ENCODE measurements at regions not wholly inside any gene's neighbourhood (a gene's known extent, or its start where the extent isn't known, plus 50 kb on each side); places are given as distances from the start of the nearest gene placed in this dataset.

DNA sequence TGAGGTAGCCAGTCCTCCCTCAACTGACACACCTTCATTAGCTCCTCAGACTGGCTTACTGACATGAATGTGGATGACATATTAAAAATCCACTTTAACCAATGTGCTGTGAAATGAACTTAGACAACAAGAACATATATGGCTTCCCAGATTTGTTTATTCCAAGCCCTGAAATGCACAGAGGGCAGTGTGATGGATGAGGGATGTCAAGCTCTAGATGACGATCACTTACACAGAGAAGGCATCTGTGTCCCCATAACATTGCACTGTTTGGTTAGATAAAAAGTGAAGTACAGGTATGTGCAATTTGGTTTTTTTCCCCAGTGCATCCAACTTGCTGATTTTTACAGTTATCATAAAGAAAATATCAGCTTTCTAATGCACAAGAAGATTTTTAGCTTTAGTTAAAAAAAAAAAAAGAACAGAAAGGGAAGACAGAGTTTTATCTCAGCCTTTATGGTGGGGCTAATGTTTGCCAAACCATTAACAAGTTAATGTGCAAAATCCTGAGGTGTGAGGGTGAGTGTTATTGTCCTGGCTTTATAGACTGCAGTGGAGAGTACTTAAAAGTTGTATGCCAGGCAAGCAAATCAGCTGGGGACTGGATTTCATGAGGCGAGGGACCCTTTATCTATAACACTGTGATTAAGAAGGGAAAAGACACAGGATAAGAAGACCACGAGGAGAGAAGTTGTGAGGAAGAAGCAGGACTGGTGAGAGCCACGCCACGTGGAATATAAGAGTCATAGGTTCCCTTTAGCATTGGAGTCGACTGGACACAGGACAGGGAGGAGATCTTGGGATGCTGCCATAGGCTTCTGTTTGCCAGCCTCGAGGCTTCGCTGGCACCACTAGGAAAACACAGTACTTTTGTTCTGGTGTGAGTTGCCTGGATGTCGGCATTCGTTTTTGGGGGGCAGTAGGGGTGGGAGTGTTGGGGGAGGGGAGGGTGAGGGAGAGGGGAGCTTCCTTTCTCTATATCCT lies 90.0 kb upstream of the BACH2 start:
- DNase-seq (no peak), ATAC-seq (no peak)
- H3K4me3 ChIP-seq = no peak overlapping the region
- H3K9me3 ChIP-seq = no peaks in the 10 kb centered on the region
- H3K36me3 ChIP-seq = no peaks in the 10 kb centered on the region
- no peaks in the 10 kb centered on the region for H3K4me1 ChIP-seq
- TF ChIP-seq, protein P1, sequence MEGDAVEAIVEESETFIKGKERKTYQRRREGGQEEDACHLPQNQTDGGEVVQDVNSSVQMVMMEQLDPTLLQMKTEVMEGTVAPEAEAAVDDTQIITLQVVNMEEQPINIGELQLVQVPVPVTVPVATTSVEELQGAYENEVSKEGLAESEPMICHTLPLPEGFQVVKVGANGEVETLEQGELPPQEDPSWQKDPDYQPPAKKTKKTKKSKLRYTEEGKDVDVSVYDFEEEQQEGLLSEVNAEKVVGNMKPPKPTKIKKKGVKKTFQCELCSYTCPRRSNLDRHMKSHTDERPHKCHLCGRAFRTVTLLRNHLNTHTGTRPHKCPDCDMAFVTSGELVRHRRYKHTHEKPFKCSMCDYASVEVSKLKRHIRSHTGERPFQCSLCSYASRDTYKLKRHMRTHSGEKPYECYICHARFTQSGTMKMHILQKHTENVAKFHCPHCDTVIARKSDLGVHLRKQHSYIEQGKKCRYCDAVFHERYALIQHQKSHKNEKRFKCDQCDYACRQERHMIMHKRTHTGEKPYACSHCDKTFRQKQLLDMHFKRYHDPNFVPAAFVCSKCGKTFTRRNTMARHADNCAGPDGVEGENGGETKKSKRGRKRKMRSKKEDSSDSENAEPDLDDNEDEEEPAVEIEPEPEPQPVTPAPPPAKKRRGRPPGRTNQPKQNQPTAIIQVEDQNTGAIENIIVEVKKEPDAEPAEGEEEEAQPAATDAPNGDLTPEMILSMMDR (IDR thresholded peaks at IDR 0.05) = no peak
- intact Hi-C loops (cut with DNase I) = no loop called here
- no peak overlapping the region for H3K27ac ChIP-seq
- H3K27me3 ChIP-seq = peaks cover 5 to 7% of the 10 kb centered on the region in 2 donors

DNA sequence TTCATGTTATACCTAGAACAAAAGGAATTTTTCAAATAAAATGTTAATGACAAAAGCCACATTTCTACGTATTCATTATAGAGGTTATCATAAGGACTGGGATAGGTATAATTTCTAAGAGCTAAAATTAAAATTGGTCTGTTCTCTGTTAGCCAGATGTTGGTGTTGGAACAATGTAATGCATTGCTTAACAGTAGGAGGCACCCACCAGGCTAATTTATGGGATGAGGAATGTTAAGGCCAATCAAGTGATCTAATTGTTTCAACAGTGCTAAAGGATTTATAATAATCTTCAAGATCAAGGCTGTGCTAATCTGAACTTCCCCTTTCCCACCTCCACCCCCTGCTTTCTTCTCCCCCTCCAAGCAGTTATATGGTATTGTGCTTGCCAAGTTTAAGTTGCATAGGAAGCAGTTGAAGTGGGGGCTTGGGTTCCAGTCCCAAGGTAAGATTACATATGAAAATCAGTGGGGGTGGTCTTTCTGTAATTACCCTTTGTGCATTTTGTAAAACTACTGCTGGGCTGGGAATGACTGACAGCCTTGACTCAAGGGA lies 89.2 kb upstream of the BACH2 start:
- Histone ChIP-seq H3K36me3 (no peaks in the 10 kb centered on the region), H3K4me1 (no peaks in the 10 kb centered on the region), H3K9me3 (no peaks in the 10 kb centered on the region), H3K27ac (no peak overlapping the region), H3K27me3 (peaks cover 5 to 15% of the 10 kb centered on the region in 2 donors), H3K4me3 (no peak overlapping the region)
- DNase-seq = no peak
- intact Hi-C loops (cut with DNase I) = no loop called here
- TF ChIP-seq, protein P1 (IDR thresholded peaks at IDR 0.05) = no peak
- no peak for ATAC-seq

DNA sequence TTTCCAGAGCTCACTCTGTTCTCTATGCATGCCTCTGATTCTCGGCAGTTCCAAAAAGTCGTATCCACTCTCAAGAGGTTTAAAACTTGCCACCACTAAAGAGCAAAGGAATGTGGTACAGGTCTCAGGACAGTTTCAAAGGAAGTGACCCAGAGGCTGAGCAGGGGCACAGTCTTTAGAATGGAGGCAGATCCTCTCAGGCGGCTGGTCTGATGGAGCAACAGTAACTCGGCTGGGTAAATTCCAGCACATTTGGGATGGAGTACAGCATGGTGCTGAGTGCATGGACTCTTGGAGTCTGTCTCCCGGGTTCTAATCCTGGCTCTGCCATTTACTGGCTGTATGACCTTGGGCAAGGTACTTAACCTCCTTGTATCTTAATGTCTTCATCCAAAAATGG lies 88.1 kb upstream of the BACH2 start:
- Histone ChIP-seq H3K4me1 (no peaks in the 10 kb centered on the region), H3K9me3 (no peaks in the 10 kb centered on the region), H3K27ac (no peak overlapping the region), H3K36me3 (no peaks in the 10 kb centered on the region), H3K27me3 (peaks cover 5 to 16% of the 10 kb centered on the region in 2 donors), H3K4me3 (no peak overlapping the region)
- TF ChIP-seq, protein P1 (IDR thresholded peaks at IDR 0.05) = no peak
- ATAC-seq (no peak), DNase-seq (no peak)
- intact Hi-C loops (cut with DNase I) = no loop called here

DNA sequence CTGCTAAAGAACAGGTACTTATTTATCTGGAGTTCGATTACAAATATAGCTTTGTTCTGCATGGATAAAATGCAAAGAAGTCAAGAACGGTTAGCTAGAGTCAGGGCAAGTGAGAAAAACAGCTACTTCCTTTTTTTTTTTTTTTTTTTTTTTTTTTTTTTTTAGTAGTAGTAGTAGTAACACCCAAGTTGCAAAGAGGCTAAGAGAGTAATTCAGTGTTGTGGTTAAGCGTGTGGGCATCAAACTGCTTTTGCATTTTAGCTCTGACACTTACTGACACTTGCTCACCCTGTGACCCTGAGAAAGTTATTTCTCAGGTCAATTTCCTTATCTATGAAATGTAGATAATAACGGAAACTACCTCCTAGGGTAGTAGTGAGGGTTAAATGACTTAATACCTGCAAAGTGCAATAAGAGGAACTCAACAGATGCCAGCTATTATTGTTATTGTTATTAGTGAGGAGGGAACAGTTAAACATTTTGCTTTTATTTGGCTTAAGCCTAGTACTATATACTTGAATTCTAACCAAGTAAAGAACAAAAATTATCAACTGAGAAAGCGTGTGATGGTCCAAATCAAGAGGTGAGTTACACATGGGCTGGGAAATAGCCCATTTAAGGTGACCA lies 86.7 kb upstream of the BACH2 start:
- Histone ChIP-seq H3K27ac (no peak overlapping the region), H3K4me3 (no peak overlapping the region), H3K36me3 (no peaks in the 10 kb centered on the region), H3K9me3 (no peaks in the 10 kb centered on the region), H3K27me3 (peaks cover 5 to 16% of the 10 kb centered on the region in 2 donors), H3K4me1 (no peaks in the 10 kb centered on the region)
- TF ChIP-seq, protein P1 (IDR thresholded peaks at IDR 0.05) = no peak
- ATAC-seq (no peak), DNase-seq (no peak)
- intact Hi-C loops (cut with DNase I) = no loop called here

DNA sequence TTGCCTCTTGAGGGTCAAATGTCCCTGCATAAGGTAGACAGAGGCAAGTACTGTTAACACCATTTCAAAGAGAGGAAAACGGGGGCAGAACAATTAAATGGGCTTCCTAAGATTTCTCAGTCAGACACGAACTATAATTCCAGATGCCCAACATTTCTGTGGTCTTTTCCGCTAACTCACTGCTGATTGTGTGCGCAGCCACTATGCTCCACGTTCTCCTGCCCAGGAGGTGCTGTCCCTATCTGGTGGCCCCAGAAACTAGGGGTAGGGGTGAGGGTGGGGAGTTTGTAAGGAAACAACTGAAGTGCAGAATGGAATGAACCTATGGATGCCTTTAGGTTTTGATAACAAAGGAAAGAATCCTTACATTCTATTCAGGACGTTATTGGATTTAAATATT lies 86.1 kb upstream of the BACH2 start:
- TF ChIP-seq, protein P1 (IDR thresholded peaks at IDR 0.05) = no peak
- Histone ChIP-seq H3K4me3 (no peak overlapping the region), H3K36me3 (no peaks in the 10 kb centered on the region), H3K9me3 (no peaks in the 10 kb centered on the region), H3K4me1 (no peaks in the 10 kb centered on the region), H3K27ac (no peak overlapping the region), H3K27me3 (peaks cover 5 to 16% of the 10 kb centered on the region in 2 donors)
- intact Hi-C loops (cut with DNase I) = no loop called here
- ATAC-seq (no peak), DNase-seq (no peak)
